NCI-H2196 treated with DMSO at 0.1 percent for 48 hours (cell line): ENCODE measurements at regions not wholly inside any gene's neighbourhood (a gene's known extent, or its start where the extent isn't known, plus 50 kb on each side); places are given as distances from the start of the nearest gene placed in this dataset.

Experiments used
- DNase-seq: peaks from one replicate; lab custom pipeline; 2025; ENCODE audit not compliant: unreplicated experiment; lab: John Stamatoyannopoulos, UW

DNA sequence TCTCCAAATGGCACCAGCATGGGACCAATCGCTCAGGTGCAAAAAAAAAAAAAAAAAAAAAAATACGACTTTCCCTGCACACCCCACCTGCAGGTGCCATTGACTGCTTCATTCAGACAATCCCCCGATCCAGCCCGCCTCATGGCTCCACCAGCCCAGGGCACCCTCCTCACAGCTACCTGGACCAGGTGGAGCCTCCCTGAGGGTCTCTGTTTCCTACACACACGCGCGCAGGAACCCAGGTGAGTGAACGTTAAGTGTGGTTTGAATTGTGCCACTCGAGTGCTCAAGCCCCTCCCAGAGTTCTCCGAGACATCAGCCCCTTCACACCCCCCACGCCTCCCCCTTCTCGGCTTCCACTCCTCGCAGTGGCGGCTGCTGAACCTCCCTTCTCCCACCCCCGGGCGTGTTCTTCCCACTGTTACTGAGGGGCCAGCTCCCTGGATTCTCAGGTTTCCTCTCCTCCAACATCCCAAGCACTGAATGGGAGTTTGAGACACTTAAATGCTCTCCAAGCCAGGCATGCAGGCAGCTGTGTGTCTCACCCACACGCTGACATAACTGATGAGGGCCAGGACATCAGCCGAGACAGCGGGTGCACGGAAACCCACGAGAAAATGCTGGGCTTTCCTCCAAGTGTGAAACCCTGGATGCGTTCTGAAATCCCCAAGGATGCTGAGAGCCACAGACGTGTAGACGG is 88.8 kb upstream of the SNTG2 start:
- no peak for DNase-seq

- no peak for DNase-seq
Measured at GRCh38 chr2:860259-860855, 90.3 kb upstream of the SNTG2 start.

- DNase-seq: no peak
Measured at GRCh38 chr2:858646-859045, 92.0 kb upstream of the SNTG2 start.

- DNase-seq: no peak
Measured at GRCh38 chr2:857937-858336, 92.7 kb upstream of the SNTG2 start.

DNA sequence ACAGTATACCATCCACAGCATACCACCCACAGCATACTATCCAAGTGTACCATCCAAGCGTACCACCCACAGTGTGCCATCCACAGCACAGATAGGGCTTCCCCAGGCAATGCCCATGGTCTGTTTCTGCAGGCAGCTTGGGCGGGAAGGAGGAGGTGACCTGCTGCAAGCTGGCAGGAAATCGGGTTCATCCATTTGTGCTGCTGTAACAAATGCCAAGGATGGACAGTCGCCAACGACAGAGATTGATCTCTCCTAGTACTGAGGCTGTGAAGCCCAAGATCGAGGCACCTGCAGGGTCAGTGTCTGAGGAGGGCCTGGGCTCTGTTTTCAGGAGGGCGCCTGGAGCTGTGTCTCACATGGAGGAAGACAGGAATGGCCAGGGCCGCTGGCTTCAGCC is 93.6 kb upstream of the SNTG2 start:
- no peak for DNase-seq

DNA sequence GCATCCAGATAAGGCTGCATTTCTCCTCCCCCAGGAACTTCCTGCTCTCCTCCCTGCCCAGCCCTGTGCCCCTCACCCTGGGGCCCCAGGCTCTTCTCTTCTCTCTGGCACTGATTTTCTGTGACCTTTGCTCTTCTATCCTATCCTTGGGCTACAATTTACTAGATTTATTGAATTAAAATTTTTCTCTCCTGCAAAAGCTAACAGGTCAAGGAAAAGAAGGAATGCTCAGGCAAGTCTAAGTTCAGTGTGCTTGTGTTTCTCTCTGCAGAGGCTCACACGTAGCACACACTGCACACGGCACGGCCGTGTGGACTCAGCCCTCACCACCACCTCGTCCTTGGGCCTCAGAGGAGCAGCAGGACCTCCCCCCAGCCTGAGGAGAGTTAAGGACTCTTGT is 94.2 kb upstream of the SNTG2 start:
- no peak for DNase-seq

DNA sequence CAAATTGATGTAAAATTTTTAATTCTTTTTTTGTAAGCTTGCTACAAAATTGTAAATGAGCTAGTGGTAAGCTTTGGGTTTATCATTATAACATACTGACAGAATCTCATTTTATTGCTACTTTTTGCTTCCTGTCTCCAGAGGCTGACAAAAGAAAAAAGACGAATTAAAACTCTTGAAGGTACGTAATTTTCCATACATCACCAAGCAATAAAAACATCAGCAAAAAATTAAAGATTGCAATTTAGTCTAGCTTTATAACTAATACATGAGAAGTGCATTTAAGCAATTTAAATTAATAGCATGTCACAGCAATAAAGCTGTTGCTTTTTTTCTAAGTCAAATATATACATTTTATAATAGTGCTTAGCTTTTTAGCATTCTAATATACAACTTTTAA is 94.6 kb upstream of the SNTG2 start:
- DNase-seq: no peak

DNA sequence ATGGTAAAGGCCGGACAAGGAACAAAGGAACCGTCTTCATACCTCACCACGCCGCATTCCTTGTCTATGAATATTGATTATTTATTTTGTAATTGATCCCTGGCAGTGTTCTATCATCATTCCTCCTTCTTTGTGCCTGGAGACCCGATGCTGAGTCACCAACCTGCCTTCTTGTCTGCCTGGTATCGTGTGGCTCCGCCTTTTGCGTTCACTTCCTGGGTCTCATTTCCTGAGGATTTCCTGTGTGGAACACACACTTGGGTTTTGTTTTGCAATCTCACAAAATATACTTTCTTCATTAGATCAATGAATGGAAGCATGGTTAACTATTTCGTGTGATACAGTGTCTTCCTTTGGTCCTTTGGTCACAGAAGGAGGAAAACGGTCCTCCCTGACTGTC is 95.5 kb upstream of the SNTG2 start:
- DNase-seq: no peak

- no peak for DNase-seq
Measured at GRCh38 chr2:854460-854859, 96.2 kb upstream of the SNTG2 start.

DNA sequence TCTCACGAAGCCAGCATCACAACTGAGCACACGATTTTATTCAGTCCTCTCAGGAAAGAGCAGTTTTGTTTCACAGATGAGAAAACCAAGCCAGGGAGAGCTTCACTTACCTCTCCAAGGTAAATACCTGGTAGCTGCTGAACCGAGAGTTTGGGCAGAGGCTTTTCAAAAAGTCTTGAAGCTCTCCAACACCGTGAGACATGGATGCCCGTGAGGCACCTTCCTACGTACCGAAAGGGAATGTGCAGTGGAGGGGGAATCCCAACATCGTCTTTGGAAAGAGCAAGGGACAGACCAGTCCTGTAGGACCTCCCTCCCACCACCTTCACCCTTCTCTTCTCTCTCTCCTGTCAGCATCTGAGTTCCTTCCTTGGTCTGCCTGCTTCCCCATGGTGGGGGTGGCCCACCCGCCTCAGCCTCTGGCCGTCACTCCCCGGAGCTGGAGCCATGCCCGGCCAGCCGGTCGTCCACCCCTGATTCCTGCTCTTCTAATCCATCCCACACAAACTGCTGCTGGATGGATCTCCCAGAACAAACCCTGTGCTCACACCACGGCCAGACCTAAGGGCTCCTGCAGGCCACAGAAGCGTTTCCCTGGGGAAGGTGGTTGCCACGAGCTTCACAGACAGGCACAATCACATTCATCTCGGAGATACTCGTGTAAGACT is 97.3 kb upstream of the SNTG2 start:
- DNase-seq: no peak

DNA sequence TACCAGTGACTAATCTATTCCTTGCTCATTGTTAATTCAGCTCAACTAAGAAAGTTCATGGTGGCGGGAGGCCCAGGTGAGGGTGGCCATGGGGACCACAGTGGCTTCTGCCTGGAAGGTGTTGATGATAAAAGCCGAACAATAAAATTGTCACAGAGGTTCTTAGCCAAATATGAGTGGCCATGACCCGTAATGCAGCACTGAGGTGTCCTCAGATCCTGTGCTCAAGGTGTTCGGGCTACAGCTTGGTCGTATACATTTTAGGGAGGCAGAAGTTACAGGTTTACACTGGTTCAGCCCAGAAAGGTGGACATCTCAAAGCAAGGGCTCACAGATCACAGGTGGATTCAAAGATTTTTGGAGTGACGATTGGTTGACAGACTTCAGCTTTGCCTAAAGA is 98.5 kb upstream of the SNTG2 start:
- DNase-seq: no peak

- DNase-seq: no peak
Measured at GRCh38 chr2:851680-852079, 99.0 kb upstream of the SNTG2 start.

DNA sequence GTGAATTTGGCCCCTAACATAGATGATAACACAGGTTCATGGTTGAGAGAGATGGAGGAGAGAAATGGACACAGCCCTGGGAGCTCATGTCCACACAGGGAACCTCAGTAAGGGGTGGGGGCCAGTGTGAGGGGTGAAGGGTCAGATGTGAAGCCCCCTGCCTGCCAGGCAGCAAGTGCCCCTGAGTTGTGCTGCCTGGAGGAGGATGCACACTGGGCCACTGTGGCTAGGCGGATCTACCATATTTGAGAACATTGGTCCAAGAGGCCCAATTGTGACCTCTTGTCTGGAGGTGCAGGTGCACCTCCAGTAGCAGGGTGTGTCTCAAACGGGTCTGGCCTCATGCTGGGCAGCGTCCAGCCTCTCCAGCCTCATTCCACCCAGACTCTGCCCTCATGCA is 99.6 kb upstream of the SNTG2 start:
- no peak for DNase-seq

GRCh38 chr2:850429-850828 is 100.2 kb upstream of the SNTG2 start:
- no peak for DNase-seq

- DNase-seq: no peak
Measured at GRCh38 chr2:848099-848498, 102.5 kb upstream of the SNTG2 start.

DNA sequence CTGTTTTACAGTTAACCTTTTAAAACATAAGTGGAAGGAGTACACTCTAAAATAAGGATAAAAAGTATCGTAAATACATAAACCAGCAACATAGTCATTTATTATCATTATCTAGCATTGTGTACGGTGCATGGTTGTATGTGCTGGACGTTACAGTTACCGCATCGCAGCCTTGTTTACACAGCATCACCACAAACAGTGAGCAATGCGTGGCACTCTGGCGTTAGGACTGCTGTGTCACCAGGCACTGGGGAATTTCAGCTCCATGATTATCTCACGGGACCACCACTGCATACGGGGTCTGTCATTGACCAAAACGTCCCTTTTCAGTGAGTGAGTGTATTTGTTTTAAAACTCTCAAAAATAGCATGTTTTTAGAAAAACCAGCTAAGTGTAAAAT is 103.0 kb upstream of the SNTG2 start:
- DNase-seq: no peak

DNA sequence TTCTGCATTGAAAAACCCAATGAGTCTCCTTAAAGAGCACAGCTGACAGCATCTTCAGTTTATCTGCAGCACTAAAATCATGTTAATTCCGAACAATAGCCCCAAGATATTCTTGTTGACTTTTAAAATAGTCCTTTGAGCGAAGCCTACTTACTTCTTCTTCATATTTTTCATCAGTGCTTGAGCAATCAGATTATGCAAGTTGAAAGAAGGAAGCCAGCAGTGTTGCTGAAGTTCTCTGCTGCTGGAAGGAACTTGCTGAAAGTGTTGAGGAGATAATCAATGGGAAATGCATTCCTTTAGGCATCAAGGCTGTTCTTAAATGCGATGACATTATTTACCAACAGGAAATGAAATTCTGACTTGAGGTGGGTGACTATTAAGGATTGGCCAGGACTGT is 105.9 kb upstream of the SNTG2 start:
- DNase-seq: no peak

GRCh38 chr2:842151-842803 is 108.4 kb upstream of the SNTG2 start:
- DNase-seq: no peak

DNA sequence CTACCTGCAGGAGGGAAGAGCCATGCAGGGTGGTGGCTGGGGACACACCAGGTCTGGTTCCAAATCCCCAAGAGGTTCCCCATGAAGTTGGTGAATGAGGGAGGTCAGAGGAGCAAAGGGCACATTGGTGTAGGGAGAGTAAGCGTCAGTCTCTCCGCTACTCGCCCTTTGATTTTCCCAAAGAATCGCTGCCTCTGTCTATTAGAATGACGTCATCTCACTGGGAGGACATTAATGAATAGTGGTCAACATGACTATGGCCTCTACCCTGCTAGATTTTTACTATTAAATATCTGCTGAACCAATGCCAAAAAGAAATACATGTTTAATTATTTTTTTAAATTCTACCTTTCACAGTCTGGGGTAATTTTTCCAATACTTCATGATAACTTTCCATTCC is 109.6 kb upstream of the SNTG2 start:
- no peak for DNase-seq

DNA sequence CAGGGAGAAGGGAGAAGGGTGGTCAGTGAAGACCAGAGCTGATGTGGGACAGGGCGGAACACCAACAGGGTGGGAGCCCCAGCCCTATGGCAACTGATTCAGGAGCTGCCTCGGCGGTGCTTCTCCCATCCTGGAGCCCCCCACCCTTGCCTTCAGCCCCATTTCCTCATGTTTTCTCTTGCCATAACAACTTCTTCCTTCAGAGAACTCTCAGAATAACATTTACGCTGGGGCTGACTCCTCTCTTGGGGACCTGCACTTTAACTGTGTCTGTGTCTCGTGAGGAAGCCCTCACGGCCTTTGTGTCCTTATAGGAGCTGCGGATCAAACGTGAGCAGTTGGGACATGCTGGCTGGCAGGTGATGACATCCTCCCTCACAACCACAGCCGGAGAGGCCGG is 116.4 kb upstream of the SNTG2 start:
- DNase-seq: no peak

DNA sequence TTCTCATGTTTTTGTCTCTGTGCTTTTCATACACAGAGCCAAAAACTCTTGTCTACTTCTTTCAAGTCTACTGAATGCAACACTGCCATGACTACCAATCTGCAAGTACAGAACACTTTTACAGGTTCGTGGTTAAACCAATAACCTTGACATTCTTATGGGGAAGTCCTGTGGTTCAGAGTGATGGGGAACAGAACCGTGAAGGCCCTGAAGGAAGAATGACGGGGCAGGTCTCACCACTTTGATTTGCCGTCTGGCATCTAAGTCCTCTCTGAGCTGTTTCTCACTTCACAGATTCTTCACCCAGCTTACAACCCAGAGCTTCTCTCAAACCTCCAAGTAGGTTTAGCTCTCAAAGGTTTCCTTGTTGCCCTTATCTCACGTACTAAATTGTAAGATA is 117.5 kb upstream of the SNTG2 start:
- DNase-seq: no peak

- no peak for DNase-seq
Measured at GRCh38 chr2:832635-833034, 118.0 kb upstream of the SNTG2 start.
